OCI-LY1 (cell line): ENCODE measurements at regions not wholly inside any gene's neighbourhood (a gene's known extent, or its start where the extent isn't known, plus 50 kb on each side); places are given as distances from the start of the nearest gene placed in this dataset.

ENCODE experiments used
- H2AFZ ChIP-seq: fragments of 200-600 bp; sonication (generic), shearing (Covaris generic); 2 replicates; pipeline ENCODE4 v1.6.0; 2014; ENCODE audit warnings: antibody characterized with exemption, mild to moderate bottlenecking, low read length
- H3F3A ChIP-seq: fragments of 200-600 bp; sonication (generic), shearing (Covaris generic); 2 replicates; pipeline ENCODE4 v1.6.0; 2014; ENCODE audit warnings: mild to moderate bottlenecking, antibody characterized with exemption, low read length, moderate library complexity; ENCODE audit not compliant: insufficient read depth
- H3K27ac ChIP-seq: fragments of 200-600 bp; sonication (generic); 2 replicates; pipeline ENCODE4 v1.5.1; 2014; ENCODE audit warnings: low read length, mixed run types, mild to moderate bottlenecking, low read depth; ENCODE audit not compliant: poor library complexity, severe bottlenecking
- H3K27me3 ChIP-seq: fragments of 200-600 bp; sonication (generic); 2 replicates; pipeline ENCODE4 v1.6.0; 2014; ENCODE audit warnings: antibody characterized with exemption, mild to moderate bottlenecking, low read length, moderate library complexity; ENCODE audit not compliant: insufficient read depth
- H3K36me3 ChIP-seq: fragments of 200-600 bp; sonication (generic); 2 replicates; pipeline ENCODE4 v1.6.1; 2014; ENCODE audit warnings: mild to moderate bottlenecking, antibody characterized with exemption, low read length, moderate library complexity, mixed read lengths; ENCODE audit not compliant: insufficient read depth
- H3K4me1 ChIP-seq: fragments of 200-600 bp; sonication (generic); 2 replicates; pipeline ENCODE4 v1.5.1; 2014; ENCODE audit warnings: mild to moderate bottlenecking, low read length, moderate library complexity; ENCODE audit not compliant: insufficient read depth, severe bottlenecking
- H3K4me2 ChIP-seq: fragments of 200-600 bp; sonication (generic), shearing (Covaris generic); 2 replicates; pipeline ENCODE4 v1.6.1; 2014; ENCODE audit warnings: low read length
- H3K4me3 ChIP-seq: fragments of 200-600 bp; sonication (generic); 2 replicates; pipeline ENCODE4 v1.5.1; 2014; ENCODE audit warnings: low read length, low read depth, mild to moderate bottlenecking, mixed read lengths; ENCODE audit not compliant: poor library complexity, severe bottlenecking
- H3K79me2 ChIP-seq: fragments of 200-600 bp; shearing (Covaris generic); 2 replicates; pipeline ENCODE4 v1.6.1; 2016; ENCODE audit warnings: mixed run types, low read length, mixed read lengths; ENCODE audit not compliant: insufficient read depth
- H3K9ac ChIP-seq: fragments of 200-600 bp; sonication (generic), shearing (Covaris generic); 2 replicates; pipeline ENCODE4 v1.6.1; 2014; ENCODE audit warnings: mild to moderate bottlenecking, low read length, mixed read lengths
- H3K9me2 ChIP-seq: fragments of 200-600 bp; sonication (generic), shearing (Covaris generic); 2 replicates; pipeline ENCODE4 v1.6.1; 2014; ENCODE audit warnings: low read depth, mild to moderate bottlenecking, low read length, mixed read lengths
- H3K9me3 ChIP-seq: fragments of 200-600 bp; shearing (Covaris generic); 2 replicates; pipeline ENCODE4 v1.6.1; 2014; ENCODE audit warnings: low read length, mixed read lengths
- H4K20me1 ChIP-seq: fragments of 200-600 bp; sonication (generic), shearing (Covaris generic); 2 replicates; pipeline ENCODE4 v1.6.0; 2016; ENCODE audit warnings: mild to moderate bottlenecking, low read length; ENCODE audit not compliant: insufficient read depth
- CTCF ChIP-seq: fragments of 200-600 bp; sonication (generic), shearing (Covaris generic); IDR thresholded peaks from 2 replicates; pipeline ENCODE4 v1.5.1; 2017; ENCODE audit warnings: mild to moderate bottlenecking, antibody characterized with exemption, low read length, moderate library complexity, mixed read lengths
- EZH2 ChIP-seq: fragments of 200-600 bp; sonication (generic), shearing (Covaris generic); IDR thresholded peaks from 2 replicates; pipeline ENCODE4 v1.8.0; 2017; ENCODE audit warnings: borderline replicate concordance, mixed run types, mild to moderate bottlenecking, antibody characterized with exemption, low read length, moderate library complexity, mixed read lengths

GRCh38 chr21:25509862-25510261 is 97.4 kb downstream of the MRPL39 start:
- no peak overlapping the region for H3K9ac ChIP-seq
- H3F3A ChIP-seq: no peaks in the 10 kb centered on the region
- TF ChIP-seq EZH2: no peak
- TF ChIP-seq CTCF: no peak
- no peak overlapping the region for H3K27ac ChIP-seq
- no peaks in the 10 kb centered on the region for H3K4me1 ChIP-seq
- H4K20me1 ChIP-seq: no peaks in the 10 kb centered on the region
- H3K36me3 ChIP-seq: no peaks in the 10 kb centered on the region
- no peaks in the 10 kb centered on the region for H3K9me2 ChIP-seq
- H3K4me2 ChIP-seq: no peak overlapping the region
- H3K4me3 ChIP-seq: no peak overlapping the region
- H3K9me3 ChIP-seq: no peaks in the 10 kb centered on the region
- H3K27me3 ChIP-seq: no peaks in the 10 kb centered on the region
- no peaks in the 10 kb centered on the region for H3K79me2 ChIP-seq
- H2AFZ ChIP-seq: no peak overlapping the region

- H3K27me3 ChIP-seq: no peaks in the 10 kb centered on the region
- no peaks in the 10 kb centered on the region for H3K4me1 ChIP-seq
- H3F3A ChIP-seq: no peaks in the 10 kb centered on the region
- TF ChIP-seq CTCF (no peak), EZH2 (no peak)
- no peaks in the 10 kb centered on the region for H3K79me2 ChIP-seq
- H3K9me2 ChIP-seq: no peaks in the 10 kb centered on the region
- H3K9ac ChIP-seq: no peak overlapping the region
- H2AFZ ChIP-seq: no peak overlapping the region
- no peaks in the 10 kb centered on the region for H3K9me3 ChIP-seq
- no peak overlapping the region for H3K4me3 ChIP-seq
- no peak overlapping the region for H3K4me2 ChIP-seq
- H3K27ac ChIP-seq: no peak overlapping the region
- no peaks in the 10 kb centered on the region for H4K20me1 ChIP-seq
- no peaks in the 10 kb centered on the region for H3K36me3 ChIP-seq
These were observed 98.9 kb downstream of the MRPL39 start for GRCh38 chr21:25508364-25508763.

DNA sequence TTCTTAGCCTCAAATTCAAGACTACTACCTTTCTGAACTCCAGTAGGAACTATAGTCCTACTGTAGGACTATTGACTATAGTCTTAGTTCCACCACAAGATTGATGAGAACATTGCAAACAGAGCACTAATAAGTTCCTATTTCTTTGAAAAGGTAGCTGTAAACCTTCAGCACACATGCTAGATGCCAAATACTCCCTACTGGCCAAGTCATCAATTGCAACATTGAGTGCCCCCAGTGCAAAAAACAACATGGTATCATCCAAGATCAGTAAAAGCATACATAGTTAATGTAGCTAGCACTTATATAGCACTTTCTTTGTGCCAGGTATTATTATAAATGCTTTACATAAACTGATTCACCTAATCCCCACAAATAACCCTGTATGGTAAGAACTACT is 99.8 kb downstream of the MRPL39 start:
- Histone ChIP-seq H3K4me2 (no peak overlapping the region), H3K9ac (no peak overlapping the region), H3K9me3 (no peaks in the 10 kb centered on the region), H3K4me3 (no peak overlapping the region), H3K4me1 (no peaks in the 10 kb centered on the region), H4K20me1 (no peaks in the 10 kb centered on the region), H3K27me3 (no peaks in the 10 kb centered on the region), H3K36me3 (no peaks in the 10 kb centered on the region), H3F3A (no peaks in the 10 kb centered on the region), H2AFZ (no peak overlapping the region), H3K27ac (no peak overlapping the region), H3K79me2 (no peaks in the 10 kb centered on the region), H3K9me2 (no peaks in the 10 kb centered on the region)
- TF ChIP-seq EZH2 (no peak), CTCF (0 out of 2 replicates have a peak, but pooled peaks have one; percentile 5)
